ENCODE measurements at regions not wholly inside any gene's neighbourhood (a gene's known extent, or its start where the extent isn't known, plus 50 kb on each side); places are given as distances from the start of the nearest gene placed in this dataset.

GRCh38 chr3:76078101-76078500 is 292.8 kb upstream of the ZNF717 start:
- no peak for DNase-seq

GRCh38 chr3:76083992-76084391 is 298.6 kb upstream of the ZNF717 start:
- DNase-seq = no peak

- no peak for DNase-seq
Observed at GRCh38 chr3:76096036-76096435, 310.7 kb upstream of the ZNF717 start.

- DNase-seq = no peak
Observed at GRCh38 chr3:76096836-76097588, 311.7 kb upstream of the ZNF717 start.

- no peak for DNase-seq
Observed at GRCh38 chr3:76097589-76097969, 312.2 kb upstream of the ZNF717 start.

- DNase-seq = no peak
Observed at GRCh38 chr3:76099956-76100355, 314.6 kb upstream of the ZNF717 start.

GRCh38 chr3:76107935-76108570 is 322.7 kb upstream of the ZNF717 start:
- DNase-seq = peak; percentile 35 to 62

- DNase-seq = no peak
Observed at GRCh38 chr3:76111808-76112207, 326.5 kb upstream of the ZNF717 start.

GRCh38 chr3:76122007-76122406 is 336.7 kb upstream of the ZNF717 start:
- DNase-seq = peak in 1 of 2 experiments; percentile 3

- no peak for DNase-seq
Observed at GRCh38 chr3:76129441-76129840, 344.1 kb upstream of the ZNF717 start.

- DNase-seq = no peak
Observed at GRCh38 chr3:76131396-76132153, 346.2 kb upstream of the ZNF717 start.

- DNase-seq = no peak
Observed at GRCh38 chr3:76132154-76132470, 346.8 kb upstream of the ZNF717 start.

- no peak for DNase-seq
Observed at GRCh38 chr3:76134166-76134565, 348.8 kb upstream of the ZNF717 start.

GRCh38 chr3:76138921-76139320 is 353.6 kb upstream of the ZNF717 start:
- DNase-seq = no peak

- no peak for DNase-seq
Observed at GRCh38 chr3:76147846-76148245, 362.5 kb upstream of the ZNF717 start.

- no peak for DNase-seq
Observed at GRCh38 chr3:76152028-76152427, 366.7 kb upstream of the ZNF717 start.

GRCh38 chr3:76161856-76162255 is 376.5 kb upstream of the ZNF717 start:
- no peak for DNase-seq

- no peak for DNase-seq
Observed at GRCh38 chr3:76171647-76172046, 386.3 kb upstream of the ZNF717 start.

- DNase-seq = no peak
Observed at GRCh38 chr3:76177610-76178009, 392.3 kb upstream of the ZNF717 start.

GRCh38 chr3:76178412-76178811 is 393.1 kb upstream of the ZNF717 start:
- DNase-seq = no peak

GRCh38 chr3:76181213-76181612 is 395.9 kb upstream of the ZNF717 start:
- DNase-seq = no peak

- no peak for DNase-seq
Observed at GRCh38 chr3:76198086-76198485, 412.7 kb upstream of the ZNF717 start.

- DNase-seq = no peak
Observed at GRCh38 chr3:76199382-76199781, 414.0 kb upstream of the ZNF717 start.

GRCh38 chr3:76203578-76203977 is 418.2 kb upstream of the ZNF717 start:
- DNase-seq = no peak
